Vagina (tissue), 2 donors: ENCODE measurements at regions not wholly inside any gene's neighbourhood (a gene's known extent, or its start where the extent isn't known, plus 50 kb on each side); places are given as distances from the start of the nearest gene placed in this dataset.

Experiments
- DNase-seq, 2 donors: peaks; one replicate each; pipeline ENCODE4 v3.0.0-alpha.2; 2017; ENCODE audit errors: extremely low spot score in 2 of 2
- H3K27ac ChIP-seq: fragments of 200-600 bp; sonication (generic); one replicate; pipeline ENCODE4 v1.5.1; 2019
- H3K27me3 ChIP-seq: fragments of 200-600 bp; sonication (generic); one replicate; pipeline ENCODE4 v1.5.1; 2019
- H3K36me3 ChIP-seq, 2 donors: fragments of 200-600 bp; sonication (generic); one replicate each; pipeline ENCODE4 v1.5.1; 2017 to 2019
- H3K4me1 ChIP-seq: fragments of 200-600 bp; sonication (generic); one replicate; pipeline ENCODE4 v1.5.1; 2019
- H3K4me3 ChIP-seq, 2 donors: fragments of 200-600 bp; sonication (generic); 1 replicate in 1 of 2; 2 replicates in 1 of 2; pipeline ENCODE4 v1.5.1; 2016 to 2019
- H3K9me3 ChIP-seq: fragments of 200-600 bp; sonication (generic); one replicate; pipeline ENCODE4 v1.5.1; 2019
- POLR2A ChIP-seq, 2 donors: fragments of 450-650 bp; IDR thresholded peaks; one replicate each; pipeline ENCODE4 v1.6.1; 2017; ENCODE audit warnings: antibody characterized with exemption in 2 of 2, mild to moderate bottlenecking in 2 of 2, moderate library complexity in 2 of 2
- POLR2AphosphoS5 ChIP-seq, 2 donors: sonication (generic); formaldehyde crosslinking; IDR thresholded peaks; one replicate each; pipeline ENCODE4 v1.9.0; 2017; ENCODE audit warnings: antibody characterized with exemption in 2 of 2, mild to moderate bottlenecking in 2 of 2, low read depth in 1 of 2; ENCODE audit not compliant: insufficient read depth in 1 of 2
- intact Hi-C: fragments of 100-400 bp; cut with DNase I; formaldehyde crosslinking; loops from one replicate; pipeline ENCODE4 v1.15.1; 2023
- TF ChIP-seq, protein P1 (sequence below), 3 experiments: fragments of 450-650 bp in 2 of 3; fragments of 200-600 bp in 1 of 3; sonication (generic) in 1 of 3; IDR thresholded peaks; one replicate each; pipeline ENCODE4 v1.5.1; 2017 to 2019; ENCODE audit warnings: antibody characterized with exemption in 3 of 3, mild to moderate bottlenecking in 2 of 3, moderate library complexity in 2 of 3

DNA sequence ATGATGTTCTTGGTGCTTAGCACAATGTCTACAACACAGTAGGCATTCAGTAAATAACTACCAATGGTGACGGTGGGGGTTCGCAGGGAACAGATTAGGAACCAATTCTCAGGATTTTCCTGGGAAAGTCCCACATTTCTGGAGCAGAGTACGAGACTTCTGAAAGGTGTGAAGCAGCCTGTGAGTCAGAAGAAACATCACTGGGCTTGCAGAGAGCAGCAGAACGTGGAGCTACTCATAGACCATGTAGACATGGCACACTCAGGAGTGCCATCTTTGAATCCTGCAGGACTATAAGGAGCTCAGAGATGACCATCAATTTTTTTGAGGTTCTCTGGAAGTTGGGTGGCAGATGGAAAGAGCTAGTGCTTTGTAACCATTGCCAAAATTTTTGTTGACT, 106.6 kb upstream of the ANKRD55 start:
- TF ChIP-seq POLR2AphosphoS5 (IDR thresholded peaks at IDR 0.05; ENCODE audit: insufficient read depth in 1 of 2, low read depth in 1 of 2): no peak
- TF ChIP-seq, protein P1, sequence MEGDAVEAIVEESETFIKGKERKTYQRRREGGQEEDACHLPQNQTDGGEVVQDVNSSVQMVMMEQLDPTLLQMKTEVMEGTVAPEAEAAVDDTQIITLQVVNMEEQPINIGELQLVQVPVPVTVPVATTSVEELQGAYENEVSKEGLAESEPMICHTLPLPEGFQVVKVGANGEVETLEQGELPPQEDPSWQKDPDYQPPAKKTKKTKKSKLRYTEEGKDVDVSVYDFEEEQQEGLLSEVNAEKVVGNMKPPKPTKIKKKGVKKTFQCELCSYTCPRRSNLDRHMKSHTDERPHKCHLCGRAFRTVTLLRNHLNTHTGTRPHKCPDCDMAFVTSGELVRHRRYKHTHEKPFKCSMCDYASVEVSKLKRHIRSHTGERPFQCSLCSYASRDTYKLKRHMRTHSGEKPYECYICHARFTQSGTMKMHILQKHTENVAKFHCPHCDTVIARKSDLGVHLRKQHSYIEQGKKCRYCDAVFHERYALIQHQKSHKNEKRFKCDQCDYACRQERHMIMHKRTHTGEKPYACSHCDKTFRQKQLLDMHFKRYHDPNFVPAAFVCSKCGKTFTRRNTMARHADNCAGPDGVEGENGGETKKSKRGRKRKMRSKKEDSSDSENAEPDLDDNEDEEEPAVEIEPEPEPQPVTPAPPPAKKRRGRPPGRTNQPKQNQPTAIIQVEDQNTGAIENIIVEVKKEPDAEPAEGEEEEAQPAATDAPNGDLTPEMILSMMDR (IDR thresholded peaks at IDR 0.05): no peak
- no peaks in the 10 kb centered on the region for H3K36me3 ChIP-seq
- no peaks in the 10 kb centered on the region for H3K4me1 ChIP-seq
- H3K9me3 ChIP-seq: no peaks in the 10 kb centered on the region
- no peak for DNase-seq
- H3K27me3 ChIP-seq: no peaks in the 10 kb centered on the region
- no peak overlapping the region for H3K27ac ChIP-seq
- no peak overlapping the region for H3K4me3 ChIP-seq
- intact Hi-C loops: no loop called here

- no peak for TF ChIP-seq POLR2AphosphoS5 (IDR thresholded peaks at IDR 0.05; ENCODE audit: insufficient read depth in 1 of 2, low read depth in 1 of 2)
- TF ChIP-seq POLR2A (IDR thresholded peaks at IDR 0.05): no peak
- TF ChIP-seq, protein P1 (IDR thresholded peaks at IDR 0.05): no peak
- Histone ChIP-seq H3K9me3 (no peaks in the 10 kb centered on the region), H3K27ac (no peak overlapping the region), H3K4me1 (no peaks in the 10 kb centered on the region), H3K27me3 (no peaks in the 10 kb centered on the region), H3K4me3 (no peak overlapping the region), H3K36me3 (no peaks in the 10 kb centered on the region)
- no peak for DNase-seq
- intact Hi-C loops: no loop called here
Observed at GRCh38 chr5:56337715-56338319, 104.7 kb upstream of the ANKRD55 start.

DNA sequence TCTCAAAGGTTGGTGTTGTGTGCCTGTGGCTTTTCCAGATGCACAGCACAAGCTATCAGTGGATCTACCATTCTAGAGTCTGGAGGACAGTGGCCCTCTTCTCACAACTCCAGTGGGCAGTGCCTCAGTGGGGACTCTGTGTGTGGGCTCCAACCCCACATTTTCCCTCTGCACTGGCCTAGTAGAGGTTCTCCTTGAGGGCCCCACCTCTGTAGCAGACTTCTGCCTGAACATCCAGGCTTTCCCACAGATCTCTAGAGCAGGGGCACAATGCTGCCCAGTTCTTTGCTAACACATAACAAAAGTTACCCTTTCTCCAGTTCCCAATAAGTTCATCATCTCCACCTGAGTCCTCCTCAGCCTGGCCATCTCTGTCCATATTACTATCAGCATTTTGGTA, 102.1 kb upstream of the ANKRD55 start:
- TF ChIP-seq, protein P1 (IDR thresholded peaks at IDR 0.05): no peak
- no peak for TF ChIP-seq POLR2AphosphoS5 (IDR thresholded peaks at IDR 0.05; ENCODE audit: insufficient read depth in 1 of 2, low read depth in 1 of 2)
- TF ChIP-seq POLR2A (IDR thresholded peaks at IDR 0.05): no peak
- DNase-seq: no peak
- Histone ChIP-seq H3K27ac (no peak overlapping the region), H3K27me3 (no peaks in the 10 kb centered on the region), H3K36me3 (no peaks in the 10 kb centered on the region), H3K4me3 (no peak overlapping the region), H3K9me3 (no peaks in the 10 kb centered on the region), H3K4me1 (no peaks in the 10 kb centered on the region)
- intact Hi-C loops: no loop called here

GRCh38 chr5:56330806-56331205, 97.7 kb upstream of the ANKRD55 start:
- no peak for TF ChIP-seq POLR2A (IDR thresholded peaks at IDR 0.05)
- no peak for TF ChIP-seq POLR2AphosphoS5 (IDR thresholded peaks at IDR 0.05; ENCODE audit: insufficient read depth in 1 of 2, low read depth in 1 of 2)
- TF ChIP-seq, protein P1 (IDR thresholded peaks at IDR 0.05): no peak
- intact Hi-C loops: no loop called here
- Histone ChIP-seq H3K27me3 (no peaks in the 10 kb centered on the region), H3K9me3 (no peaks in the 10 kb centered on the region), H3K27ac (no peak overlapping the region), H3K36me3 (no peaks in the 10 kb centered on the region), H3K4me3 (no peak overlapping the region), H3K4me1 (no peaks in the 10 kb centered on the region)
- DNase-seq: no peak

DNA sequence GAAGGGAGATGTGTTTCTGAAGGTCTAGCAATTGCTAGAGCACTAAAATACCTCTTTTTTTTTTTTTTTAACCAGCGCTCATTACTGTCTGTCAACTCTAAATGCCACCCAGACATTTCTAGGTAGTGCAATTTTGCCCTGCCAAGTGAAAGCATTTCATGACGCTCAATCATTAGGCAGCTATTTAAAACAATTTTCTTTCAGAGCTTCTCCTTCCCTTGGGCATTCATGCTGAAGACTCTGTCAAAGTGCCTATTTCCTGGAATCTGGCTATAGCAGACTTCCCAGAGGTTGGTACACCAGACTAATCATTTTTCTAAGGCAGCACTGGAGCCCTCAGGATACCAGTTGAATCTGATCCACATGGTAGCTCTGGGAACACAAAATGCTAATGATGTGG, 97.0 kb upstream of the ANKRD55 start:
- intact Hi-C loops: no loop called here
- Histone ChIP-seq H3K27me3 (no peaks in the 10 kb centered on the region), H3K4me3 (no peak overlapping the region), H3K9me3 (no peaks in the 10 kb centered on the region), H3K36me3 (no peaks in the 10 kb centered on the region), H3K4me1 (no peaks in the 10 kb centered on the region), H3K27ac (no peak overlapping the region)
- TF ChIP-seq, protein P1 (IDR thresholded peaks at IDR 0.05): no peak
- TF ChIP-seq POLR2AphosphoS5 (IDR thresholded peaks at IDR 0.05; ENCODE audit: insufficient read depth in 1 of 2, low read depth in 1 of 2) (no peak), POLR2A (IDR thresholded peaks at IDR 0.05) (no peak)
- no peak for DNase-seq
